DMS153 treated with DMSO at 0.1 percent for 48 hours (cell line): ENCODE measurements at regions not wholly inside any gene's neighbourhood (a gene's known extent, or its start where the extent isn't known, plus 50 kb on each side); places are given as distances from the start of the nearest gene placed in this dataset.

Experiments
- DNase-seq: peaks from one replicate; lab custom pipeline; 2025; ENCODE audit not compliant: unreplicated experiment; lab: John Stamatoyannopoulos, UW

GRCh38 chr5:4053136-4053535 is 457.5 kb downstream of the IRX1 start:
- DNase-seq: no peak

- no peak for DNase-seq
Observed at GRCh38 chr5:4054092-4054491, 458.5 kb downstream of the IRX1 start.

GRCh38 chr5:4058899-4059298 is 463.3 kb downstream of the IRX1 start:
- no peak for DNase-seq

- no peak for DNase-seq
Observed at GRCh38 chr5:4065472-4066320, 470.1 kb downstream of the IRX1 start.

GRCh38 chr5:4068171-4068570 is 472.5 kb downstream of the IRX1 start:
- no peak for DNase-seq

GRCh38 chr5:4078544-4078943 is 482.9 kb downstream of the IRX1 start:
- no peak for DNase-seq

GRCh38 chr5:4079831-4080230 is 484.2 kb downstream of the IRX1 start:
- no peak for DNase-seq

GRCh38 chr5:4080370-4080769 is 484.7 kb downstream of the IRX1 start:
- DNase-seq: no peak

- DNase-seq: no peak
Observed at GRCh38 chr5:4081059-4081458, 485.4 kb downstream of the IRX1 start.

GRCh38 chr5:4081466-4081865 is 485.8 kb downstream of the IRX1 start:
- DNase-seq: no peak

- no peak for DNase-seq
Observed at GRCh38 chr5:4082966-4083564, 487.4 kb downstream of the IRX1 start.

- no peak for DNase-seq
Observed at GRCh38 chr5:4083591-4084337, 488.1 kb downstream of the IRX1 start.

- no peak for DNase-seq
Observed at GRCh38 chr5:4086081-4086480, 490.4 kb downstream of the IRX1 start.

GRCh38 chr5:4087110-4087509 is 491.5 kb downstream of the IRX1 start:
- no peak for DNase-seq

- no peak for DNase-seq
Observed at GRCh38 chr5:4089087-4089486, 493.5 kb downstream of the IRX1 start.

GRCh38 chr5:4093236-4093635 is 497.6 kb downstream of the IRX1 start:
- no peak for DNase-seq

- DNase-seq: no peak
Observed at GRCh38 chr5:4093970-4094369, 498.3 kb downstream of the IRX1 start.

- no peak for DNase-seq
Observed at GRCh38 chr5:4095918-4096630, 500.4 kb downstream of the IRX1 start.

- no peak for DNase-seq
Observed at GRCh38 chr5:4097199-4097598, 501.6 kb downstream of the IRX1 start.

GRCh38 chr5:4098226-4098625 is 502.6 kb downstream of the IRX1 start:
- no peak for DNase-seq

- DNase-seq: no peak
Observed at GRCh38 chr5:4099386-4099785, 503.8 kb downstream of the IRX1 start.
